ENCODE measurements at regions not wholly inside any gene's neighbourhood (a gene's known extent, or its start where the extent isn't known, plus 50 kb on each side); places are given as distances from the start of the nearest gene placed in this dataset.
A peak's percentile ranks its signal among the peaks of the same experiment; 100 is the strongest.
"Not testable (repeated sequence)": the region's sequence is repeated elsewhere in the genome, so short reads cannot be mapped to it uniquely, and the experiment has no call there.

GRCh38 chr15:69871511-69872134 is 226.1 kb downstream of the TLE3 start:
- DNase-seq = no peak

DNA sequence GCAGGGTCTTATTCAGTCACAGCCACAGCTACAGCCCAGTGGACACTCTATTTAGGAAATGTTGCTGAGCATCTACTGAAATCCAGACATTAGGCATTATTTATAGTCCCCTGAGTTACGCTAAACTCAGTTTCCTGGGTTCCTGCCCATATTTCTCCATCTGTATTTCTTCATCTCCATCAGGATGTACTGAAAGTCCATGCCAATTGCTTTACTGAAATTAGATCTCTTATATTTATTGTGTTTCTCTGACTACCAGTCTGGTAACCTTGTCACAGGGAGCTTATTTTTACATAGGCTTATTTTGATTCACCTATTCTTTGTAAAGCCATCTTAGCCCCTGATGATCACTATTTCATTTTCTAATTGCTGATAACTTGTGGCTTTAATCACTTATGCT is 223.9 kb downstream of the TLE3 start:
- no peak for DNase-seq

DNA sequence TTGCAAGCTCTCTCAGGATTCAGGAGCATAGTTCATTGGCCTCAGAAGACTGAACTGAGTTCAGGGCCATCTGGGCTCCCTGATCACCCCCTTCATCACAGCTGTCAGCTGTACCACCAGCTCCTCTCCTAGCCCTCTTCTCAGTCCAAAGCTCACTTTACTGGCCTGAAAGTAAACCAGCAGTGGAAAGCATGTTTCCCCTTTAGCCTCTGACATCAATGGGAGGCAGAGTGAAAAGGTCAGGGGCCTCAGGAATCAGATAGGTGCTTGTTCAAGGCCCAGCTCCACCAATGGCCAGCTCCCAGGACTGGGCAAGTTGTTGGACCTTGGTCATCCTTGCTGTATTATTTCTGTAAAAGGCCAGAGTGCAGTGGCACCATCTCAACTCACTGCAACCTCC is 223.4 kb downstream of the TLE3 start:
- no peak for DNase-seq

DNA sequence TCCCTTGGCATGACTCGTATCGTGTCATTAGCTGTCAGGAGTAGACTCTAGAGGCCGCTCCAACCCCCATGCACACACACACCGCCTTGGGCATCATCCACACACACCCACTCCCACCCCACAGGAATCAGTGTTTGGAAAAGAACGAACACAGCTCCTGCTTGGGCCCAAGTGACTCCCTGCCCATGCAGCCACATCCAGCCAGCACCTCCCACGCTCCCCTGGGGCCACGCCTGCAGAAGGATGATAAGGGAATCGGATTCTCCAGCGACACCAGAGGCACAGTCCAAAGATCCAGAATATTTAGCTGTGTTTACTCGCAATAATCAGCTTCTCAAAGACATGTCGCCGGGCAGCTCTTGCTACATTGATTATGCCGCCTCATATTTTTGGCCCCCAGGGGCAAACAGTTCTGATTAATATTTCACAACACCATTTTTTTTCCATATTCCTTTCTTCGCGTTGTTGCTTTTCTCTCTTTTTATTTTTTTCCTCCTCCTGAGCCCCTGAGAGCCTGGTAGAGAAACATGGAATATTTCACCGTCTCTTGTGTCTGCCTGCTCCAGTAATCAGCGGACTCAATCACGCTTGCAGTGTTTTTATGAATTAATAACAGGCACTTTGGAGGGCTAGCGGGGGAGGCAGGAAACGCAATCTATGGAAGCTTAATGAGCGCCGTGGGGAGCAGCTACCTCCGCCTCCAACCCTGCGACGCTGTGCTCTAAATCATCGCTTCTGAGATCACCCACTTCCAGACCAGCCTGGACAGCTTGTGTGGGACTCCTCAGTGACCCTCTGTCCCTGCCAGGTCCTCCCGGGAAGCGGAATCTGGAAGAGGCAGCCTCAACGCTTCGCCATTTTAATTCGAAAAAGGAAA is 221.4 kb downstream of the TLE3 start:
- no peak for DNase-seq

DNA sequence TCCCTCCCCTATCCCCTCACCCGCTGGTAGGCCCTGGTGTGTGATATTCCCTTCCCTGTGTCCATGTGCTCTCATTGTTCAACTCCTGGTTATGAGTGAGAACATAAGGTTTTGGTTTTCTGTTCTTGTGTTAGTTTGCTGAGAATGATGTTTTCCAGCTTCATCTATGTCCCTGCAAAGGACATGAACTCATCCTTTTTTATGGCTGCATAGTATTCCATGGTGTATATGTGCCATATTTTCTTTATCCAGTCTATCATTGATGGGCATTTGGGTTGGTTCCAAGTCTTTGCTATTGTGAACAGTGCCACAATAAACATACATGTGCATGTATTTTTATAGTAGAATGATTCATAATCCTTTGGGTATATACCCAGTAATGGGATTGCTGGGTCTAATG is 217.8 kb downstream of the TLE3 start:
- DNase-seq = not testable (repeated sequence)

DNA sequence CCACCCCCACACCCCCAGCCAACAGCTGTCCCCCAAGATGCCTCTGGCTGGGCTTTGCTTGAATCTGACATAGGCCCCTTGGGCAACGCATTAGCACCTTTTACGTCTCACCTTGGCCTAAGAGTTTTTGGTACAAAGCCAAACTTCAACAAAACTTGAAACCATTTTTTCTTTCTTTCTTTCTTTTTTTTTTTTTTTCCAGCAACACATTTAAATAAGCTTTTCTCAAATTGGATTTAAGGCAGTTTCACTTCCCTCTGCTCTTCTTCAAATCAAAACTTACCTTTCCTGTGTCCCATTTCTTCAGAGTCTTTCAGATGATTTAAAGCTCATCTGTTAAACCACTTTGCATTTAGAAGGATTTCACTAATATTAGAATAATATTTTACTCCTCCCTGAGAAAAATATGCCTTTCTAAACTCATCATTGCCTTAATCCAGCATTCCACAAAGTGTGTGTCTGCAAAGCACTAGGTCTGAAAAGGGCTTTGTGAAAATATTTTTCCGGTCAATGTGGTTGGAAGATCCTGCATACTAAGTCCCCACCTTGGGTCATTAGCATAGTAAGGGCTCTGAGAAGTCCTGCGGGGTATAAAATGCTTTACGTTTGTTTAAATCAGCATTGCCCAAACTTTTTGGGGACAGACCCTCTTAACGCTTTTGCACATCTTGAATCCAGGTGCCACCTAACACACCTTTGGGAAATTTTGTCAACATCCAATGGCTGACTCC is 217.0 kb downstream of the TLE3 start:
- DNase-seq = no peak

GRCh38 chr15:69881302-69881670 is 216.4 kb downstream of the TLE3 start:
- DNase-seq = no peak

GRCh38 chr15:69881766-69882165 is 216.0 kb downstream of the TLE3 start:
- no peak for DNase-seq

- DNase-seq = no peak
These were observed 214.4 kb downstream of the TLE3 start for GRCh38 chr15:69883306-69883705.

GRCh38 chr15:69885173-69885955 is 212.4 kb downstream of the TLE3 start:
- no peak for DNase-seq

- DNase-seq = no peak
These were observed 210.7 kb downstream of the TLE3 start for GRCh38 chr15:69887009-69887408.

DNA sequence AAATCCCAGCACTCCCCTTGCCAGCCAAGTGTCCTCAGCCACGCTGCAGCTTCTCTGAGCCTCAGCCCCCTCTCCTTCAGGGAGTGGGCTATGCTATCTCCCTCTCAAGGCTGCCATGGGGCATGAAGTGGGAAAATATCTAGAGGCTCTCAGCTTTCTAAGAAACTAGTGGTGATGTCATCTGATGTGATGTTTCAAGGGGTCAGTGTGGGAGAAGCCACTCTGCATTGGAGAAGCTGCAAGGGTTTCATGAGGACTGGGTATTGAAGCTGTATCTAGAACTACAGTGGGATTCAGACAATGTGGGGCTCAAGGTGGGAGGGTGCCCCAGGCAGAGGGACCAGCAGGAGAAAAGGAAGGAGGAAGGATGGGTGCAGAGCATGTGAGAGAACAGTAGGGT is 210.2 kb downstream of the TLE3 start:
- DNase-seq = no peak

- no peak for DNase-seq
These were observed 209.3 kb downstream of the TLE3 start for GRCh38 chr15:69888406-69888805.

DNA sequence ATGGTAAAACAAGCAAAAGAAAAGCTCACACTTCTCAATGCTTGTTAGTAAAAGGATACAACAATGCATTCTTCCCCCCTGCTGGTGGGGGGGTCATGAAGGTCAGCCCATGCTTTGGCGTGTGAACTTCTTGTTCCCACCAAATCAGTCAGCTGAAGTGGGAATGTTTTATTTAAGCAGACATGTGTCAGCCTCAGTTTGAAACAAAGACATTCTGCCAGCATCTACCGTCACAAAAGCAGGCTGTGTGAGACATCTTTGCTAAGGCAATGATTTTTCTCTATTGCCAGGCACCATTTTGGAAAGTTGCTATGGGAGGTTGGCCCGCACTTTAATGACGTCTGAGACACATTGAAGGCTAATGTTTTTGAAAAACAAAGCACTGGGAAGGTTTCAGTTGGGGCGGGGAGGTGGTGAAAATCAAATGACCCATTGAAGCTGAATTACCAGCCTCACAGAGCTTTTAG is 206.6 kb downstream of the TLE3 start:
- no peak for DNase-seq

DNA sequence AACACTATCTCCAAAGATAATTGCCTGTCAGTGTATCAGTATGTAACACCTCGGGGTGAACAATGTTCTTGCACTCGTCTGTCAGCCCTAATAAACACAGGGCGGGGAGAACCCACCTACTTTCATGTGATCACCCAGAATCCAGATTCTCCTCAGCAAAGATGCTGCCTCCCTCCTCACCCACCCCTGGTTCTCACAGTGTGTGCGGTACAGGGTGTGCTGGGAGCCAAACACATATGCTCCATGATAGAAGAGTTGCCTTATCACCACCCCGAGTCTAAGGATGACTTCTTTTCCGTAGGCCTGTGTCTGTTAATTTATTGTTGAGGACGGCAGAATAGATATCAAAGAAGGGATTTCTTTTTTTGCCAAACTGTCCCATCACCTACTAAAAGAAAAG is 206.1 kb downstream of the TLE3 start:
- DNase-seq = no peak

- DNase-seq = no peak
These were observed 205.4 kb downstream of the TLE3 start for GRCh38 chr15:69892351-69892750.

GRCh38 chr15:69893086-69893485 is 204.6 kb downstream of the TLE3 start:
- DNase-seq = no peak

DNA sequence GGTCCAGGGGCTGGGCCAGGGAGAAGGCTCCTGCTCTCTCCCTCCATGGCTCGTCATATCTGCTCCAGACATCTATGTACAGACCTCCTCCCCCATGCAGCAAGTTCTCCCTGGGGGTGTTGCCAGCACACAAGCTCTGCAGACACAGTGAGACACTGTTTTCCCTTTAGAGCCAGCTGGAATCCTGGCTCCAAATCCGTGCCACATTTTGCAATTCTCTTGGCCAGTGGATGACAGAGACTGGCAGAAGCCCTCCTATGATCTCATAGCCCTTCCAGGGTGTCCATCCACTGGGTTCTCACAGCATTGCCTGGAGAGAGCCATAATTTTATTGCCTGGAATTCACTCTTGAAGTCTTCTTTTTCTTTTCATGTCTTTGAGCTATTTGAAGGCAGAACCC is 203.9 kb downstream of the TLE3 start:
- DNase-seq = peak; percentile 91

DNA sequence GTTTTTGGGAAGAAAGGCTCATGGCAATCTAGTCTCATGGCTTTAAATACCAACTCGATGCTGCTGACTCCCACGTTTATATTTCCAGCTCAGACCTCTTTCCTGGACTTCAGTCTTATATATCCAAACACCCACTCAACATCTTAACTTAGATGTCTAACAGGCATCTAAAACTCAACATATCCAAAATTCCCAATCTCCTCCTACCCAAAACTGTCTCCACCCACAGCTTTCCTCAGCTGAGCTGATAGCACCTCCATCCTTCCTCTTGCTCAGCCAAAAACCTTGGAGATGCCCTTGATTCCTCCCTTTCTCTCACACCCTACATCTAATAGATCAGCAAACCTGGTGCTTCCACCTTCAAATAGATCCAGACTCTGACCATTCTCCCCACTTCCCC is 202.5 kb downstream of the TLE3 start:
- no peak for DNase-seq

- DNase-seq = peak; percentile 48
These were observed 201.1 kb downstream of the TLE3 start for GRCh38 chr15:69896606-69897005.

DNA sequence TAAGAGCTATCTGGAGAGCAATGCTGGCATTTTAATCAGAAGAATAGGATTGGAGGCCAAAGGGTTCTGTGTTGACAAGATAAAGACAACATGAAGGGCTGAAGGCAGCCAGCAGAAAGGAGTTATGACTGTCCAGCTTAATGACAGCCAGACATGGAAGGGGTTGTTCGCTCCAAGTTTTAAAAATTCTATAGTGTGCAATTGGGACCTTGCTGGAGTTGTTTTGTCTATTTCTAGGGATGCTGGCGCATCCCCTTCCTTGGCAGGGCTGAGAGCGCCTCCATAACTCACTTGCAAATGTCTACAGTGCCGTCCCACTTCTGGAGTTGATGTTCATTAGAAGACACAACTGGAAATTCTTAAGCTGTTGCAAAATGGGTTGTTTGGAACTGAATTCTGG is 200.7 kb downstream of the TLE3 start:
- no peak for DNase-seq

DNA sequence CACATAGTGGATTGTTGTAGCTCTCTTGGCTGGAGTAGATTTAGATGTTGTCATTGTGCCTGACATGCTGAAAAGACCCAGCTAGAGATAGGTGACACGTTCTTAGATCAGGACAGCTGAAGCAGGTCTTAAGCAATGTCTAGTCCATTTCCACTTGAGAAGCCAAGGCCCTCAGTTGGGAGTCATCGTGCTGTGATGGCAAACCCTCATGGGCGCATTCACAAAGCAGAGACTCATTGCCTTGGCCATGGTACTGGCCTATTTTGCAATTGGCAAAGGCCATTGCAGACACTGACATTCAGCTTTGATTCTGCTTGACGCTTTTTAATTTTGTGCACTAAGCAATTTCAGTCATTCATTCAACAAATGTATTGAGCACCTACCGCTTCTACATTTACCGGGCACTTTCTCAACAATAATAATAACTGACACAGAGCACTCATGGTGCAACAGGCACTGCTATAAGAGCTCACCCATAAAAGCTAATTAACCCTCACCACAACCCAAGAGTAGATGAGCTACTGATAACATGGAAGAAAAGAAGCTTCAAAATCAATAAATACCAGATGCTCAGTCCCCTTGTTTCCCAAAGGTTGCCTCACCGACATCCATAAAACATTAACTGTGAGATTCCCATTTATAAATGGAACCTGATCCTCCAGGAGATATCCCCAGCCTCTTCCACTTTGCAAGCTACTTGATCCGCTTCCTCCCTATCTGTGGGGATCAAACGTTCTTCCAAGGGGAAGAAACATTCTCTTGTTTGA is 200.1 kb downstream of the TLE3 start:
- DNase-seq = no peak
